Body of pancreas (tissue), 4 donors: ENCODE measurements at regions not wholly inside any gene's neighbourhood (a gene's known extent, or its start where the extent isn't known, plus 50 kb on each side); places are given as distances from the start of the nearest gene placed in this dataset.

Experiments
- ATAC-seq: fragments of 150-250 bp; one replicate; pipeline ENCODE4 v1.9.1; 2016
- DNase-seq, 4 donors: peaks; one replicate each; pipeline ENCODE4 v3.0.0-alpha.2; 2019
- H3K27ac ChIP-seq, 4 donors: fragments of 200-600 bp; sonication (generic); 1 replicate in 3 of 4; 2 replicates in 1 of 4; pipeline versions ENCODE4 v1.5.1 to v1.6.1; 2016 to 2019; ENCODE audit warnings: mild to moderate bottlenecking in 1 of 4, mixed read lengths in 1 of 4, moderate library complexity in 1 of 4
- H3K27me3 ChIP-seq, 2 donors: fragments of 200-600 bp; sonication (generic); one replicate each; pipeline ENCODE4 v1.6.0; 2016; ENCODE audit warnings: mild to moderate bottlenecking in 1 of 2
- H3K36me3 ChIP-seq, 2 donors: fragments of 200-600 bp; sonication (generic); replicated peaks in 1 of 2; 2 replicates each; pipeline ENCODE4 v1.5.1; 2016; ENCODE audit warnings: low read depth in 2 of 2; ENCODE audit not compliant: insufficient read depth in 1 of 2
- H3K4me1 ChIP-seq: fragments of 200-600 bp; sonication (generic); one replicate; pipeline ENCODE4 v1.6.0; 2016
- H3K4me3 ChIP-seq, 2 donors: fragments of 200-600 bp; sonication (generic); 1 replicate in 1 of 2; 2 replicates in 1 of 2; pipeline ENCODE4 v1.5.1; 2016 to 2019
- H3K9me3 ChIP-seq, 3 donors: fragments of 200-600 bp; sonication (generic); 1 replicate in 2 of 3; 2 replicates in 1 of 3; pipeline ENCODE4 v1.5.1; 2016
- CTCF ChIP-seq, 7 experiments: fragments of 450-650 bp in 4 of 7; fragments of 200-600 bp in 3 of 7; sonication (generic) in 3 of 7; IDR thresholded peaks; one replicate each; pipeline ENCODE4 v1.5.1; 2016 to 2019; ENCODE audit warnings: antibody characterized with exemption in 7 of 7
- POLR2A ChIP-seq, 3 donors: fragments of 450-650 bp; IDR thresholded peaks; one replicate each; pipeline ENCODE4 v1.6.1; 2016; ENCODE audit warnings: antibody characterized with exemption in 3 of 3, mild to moderate bottlenecking in 2 of 3
- WGBS, 2 donors: methylation state at CpG; one replicate each; pipeline ENCODE4 v1.1.5; 2017; 5-methylcytosine and 5-hydroxymethylcytosine counted together
- intact Hi-C: fragments of 100-400 bp; cut with DNase I; formaldehyde crosslinking; loops from one replicate; pipeline ENCODE4 v1.15.1; 2023

- DNase-seq, result no peak
- intact Hi-C loops, result no loop called here
- Histone ChIP-seq H3K27ac (no peak overlapping the region), H3K36me3 (no peaks in the 10 kb centered on the region), H3K9me3 (no peaks in the 10 kb centered on the region), H3K27me3 (no peaks in the 10 kb centered on the region), H3K4me1 (peaks cover 15% of the 10 kb centered on the region), H3K4me3 (no peak overlapping the region)
- TF ChIP-seq POLR2A (IDR thresholded peaks at IDR 0.05), result no peak
- TF ChIP-seq CTCF (IDR thresholded peaks at IDR 0.05), result no peak
- ATAC-seq, result no peak
Observed at GRCh38 chr1:217017165-217017564, 293.9 kb upstream of the ESRRG start.

- H3K27ac ChIP-seq, result no peak overlapping the region
- no peaks in the 10 kb centered on the region for H3K9me3 ChIP-seq
- H3K27me3 ChIP-seq, result no peaks in the 10 kb centered on the region
- H3K4me3 ChIP-seq, result no peak overlapping the region
- ATAC-seq (no peak), DNase-seq (no peak)
- intact Hi-C loops, result no loop called here
- no peak for TF ChIP-seq CTCF (IDR thresholded peaks at IDR 0.05)
- no peak for TF ChIP-seq POLR2A (IDR thresholded peaks at IDR 0.05)
- no peaks in the 10 kb centered on the region for H3K36me3 ChIP-seq
- H3K4me1 ChIP-seq, result peaks cover 15% of the 10 kb centered on the region
Observed at GRCh38 chr1:217014066-217014465, 290.8 kb upstream of the ESRRG start.

- Histone ChIP-seq H3K9me3 (no peaks in the 10 kb centered on the region), H3K27ac (no peak overlapping the region), H3K4me3 (no peak overlapping the region), H3K4me1 (peaks cover 9% of the 10 kb centered on the region), H3K27me3 (no peaks in the 10 kb centered on the region), H3K36me3 (no peaks in the 10 kb centered on the region)
- intact Hi-C loops, result no loop called here
- no peak for DNase-seq
- ATAC-seq, result no peak
- TF ChIP-seq CTCF (IDR thresholded peaks at IDR 0.05) (no peak), POLR2A (IDR thresholded peaks at IDR 0.05) (no peak)
Observed at GRCh38 chr1:217012659-217013058, 289.4 kb upstream of the ESRRG start.

GRCh38 chr1:217011097-217011496, 287.9 kb upstream of the ESRRG start:
- DNase-seq (no peak), ATAC-seq (no peak)
- intact Hi-C loops, result no loop called here
- no peak overlapping the region for H3K4me3 ChIP-seq
- WGBS, 2 donors, result 80 to 90% methylated on average over 1 of the region's 1 CpG
- H3K36me3 ChIP-seq, result no peaks in the 10 kb centered on the region
- TF ChIP-seq POLR2A (IDR thresholded peaks at IDR 0.05) (no peak), CTCF (IDR thresholded peaks at IDR 0.05) (no peak)
- no peaks in the 10 kb centered on the region for H3K27me3 ChIP-seq
- H3K4me1 ChIP-seq, result no peaks in the 10 kb centered on the region
- no peak overlapping the region for H3K27ac ChIP-seq
- H3K9me3 ChIP-seq, result no peaks in the 10 kb centered on the region

- intact Hi-C loops, result no loop called here
- Histone ChIP-seq H3K4me1 (no peaks in the 10 kb centered on the region), H3K36me3 (no peaks in the 10 kb centered on the region), H3K27ac (no peak overlapping the region), H3K9me3 (no peaks in the 10 kb centered on the region), H3K4me3 (no peak overlapping the region), H3K27me3 (no peaks in the 10 kb centered on the region)
- DNase-seq, result no peak
- WGBS, 2 donors, result 84 to 87% methylated on average over 2 of the region's 2 CpGs
- TF ChIP-seq CTCF (IDR thresholded peaks at IDR 0.05) (no peak), POLR2A (IDR thresholded peaks at IDR 0.05) (no peak)
- ATAC-seq, result no peak
Observed at GRCh38 chr1:217010253-217010652, 287.0 kb upstream of the ESRRG start.
